ENCODE measurements at regions not wholly inside any gene's neighbourhood (a gene's known extent, or its start where the extent isn't known, plus 50 kb on each side); places are given as distances from the start of the nearest gene placed in this dataset.

GRCh38 chr4:163263606-163264005 is 68.8 kb downstream of the NPY1R start:
- H3K9me3 Mint-ChIP-seq = no peaks in the 10 kb centered on the region
- peak overlapping the region; percentile 12 for H3K27ac Mint-ChIP-seq
- H3K4me1 Mint-ChIP-seq = peaks cover 18% of the 10 kb centered on the region
- H3K27me3 Mint-ChIP-seq (ENCODE audit: low read depth, poor library complexity) = peaks cover 10% of the 10 kb centered on the region
- peak; percentile 17 for DNase-seq
- no peak for TF ChIP-seq CTCF (IDR thresholded peaks at IDR 0.05)
- H3K36me3 Mint-ChIP-seq (ENCODE audit: low read depth) = no peaks in the 10 kb centered on the region
- H3K4me3 Mint-ChIP-seq = no peak overlapping the region

- no peaks in the 10 kb centered on the region for H3K36me3 Mint-ChIP-seq (ENCODE audit: low read depth)
- peaks cover 10% of the 10 kb centered on the region for H3K27me3 Mint-ChIP-seq (ENCODE audit: low read depth, poor library complexity)
- H3K4me1 Mint-ChIP-seq = no peaks in the 10 kb centered on the region
- no peaks in the 10 kb centered on the region for H3K9me3 Mint-ChIP-seq
- no peak overlapping the region for H3K27ac Mint-ChIP-seq
- TF ChIP-seq CTCF (IDR thresholded peaks at IDR 0.05) = no peak
- H3K4me3 Mint-ChIP-seq = no peak overlapping the region
- DNase-seq = no peak
Measured at GRCh38 chr4:163256680-163257343, 75.6 kb downstream of the NPY1R start.

DNA sequence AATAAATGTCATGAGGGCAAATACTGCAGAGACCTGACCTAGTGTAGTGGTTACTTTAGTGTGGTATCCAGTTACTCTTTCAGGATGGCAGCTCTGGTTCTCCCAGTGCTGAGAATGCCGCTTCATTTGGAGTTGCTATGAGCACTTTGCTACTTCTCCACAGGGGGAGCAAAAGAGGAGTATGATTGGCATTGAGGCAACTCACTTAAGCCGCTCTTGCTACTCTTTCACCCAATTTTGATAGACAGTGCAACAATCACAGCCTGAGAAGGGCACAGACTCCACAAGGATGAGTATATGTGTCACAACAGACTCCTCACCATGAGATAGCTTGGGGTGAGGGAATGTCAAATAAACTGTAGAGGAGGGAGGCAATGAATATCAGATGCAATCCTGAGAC is 81.2 kb downstream of the NPY1R start:
- H3K27ac Mint-ChIP-seq = no peak overlapping the region
- no peak for DNase-seq
- peaks cover 5% of the 10 kb centered on the region for H3K27me3 Mint-ChIP-seq (ENCODE audit: low read depth, poor library complexity)
- H3K4me3 Mint-ChIP-seq = no peak overlapping the region
- H3K4me1 Mint-ChIP-seq = peaks cover 6% of the 10 kb centered on the region
- no peaks in the 10 kb centered on the region for H3K36me3 Mint-ChIP-seq (ENCODE audit: low read depth)
- peak; percentile 16 for TF ChIP-seq CTCF (IDR thresholded peaks at IDR 0.05)
- peaks cover 15% of the 10 kb centered on the region for H3K9me3 Mint-ChIP-seq

DNA sequence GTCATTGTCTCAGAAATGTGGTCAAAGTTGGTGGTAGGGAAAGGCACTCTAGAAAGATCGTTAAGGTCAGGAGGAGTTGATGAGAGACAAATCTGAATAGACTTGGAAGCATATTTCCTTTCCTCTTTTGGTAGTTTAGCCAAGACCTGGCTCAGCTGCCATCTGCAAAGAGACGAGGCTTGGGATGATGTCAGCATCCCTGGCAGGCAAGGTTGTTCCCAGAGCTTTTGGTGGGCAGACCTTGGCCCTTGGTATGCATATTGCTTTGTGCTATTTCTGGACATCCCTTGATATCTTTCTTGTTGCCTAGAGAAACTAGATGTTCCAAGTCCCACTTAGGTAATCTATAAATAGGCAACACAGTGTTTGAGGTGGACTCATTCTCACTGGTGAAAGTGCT is 82.4 kb upstream of the NAF1 start:
- H3K36me3 Mint-ChIP-seq (ENCODE audit: low read depth) = no peaks in the 10 kb centered on the region

DNA sequence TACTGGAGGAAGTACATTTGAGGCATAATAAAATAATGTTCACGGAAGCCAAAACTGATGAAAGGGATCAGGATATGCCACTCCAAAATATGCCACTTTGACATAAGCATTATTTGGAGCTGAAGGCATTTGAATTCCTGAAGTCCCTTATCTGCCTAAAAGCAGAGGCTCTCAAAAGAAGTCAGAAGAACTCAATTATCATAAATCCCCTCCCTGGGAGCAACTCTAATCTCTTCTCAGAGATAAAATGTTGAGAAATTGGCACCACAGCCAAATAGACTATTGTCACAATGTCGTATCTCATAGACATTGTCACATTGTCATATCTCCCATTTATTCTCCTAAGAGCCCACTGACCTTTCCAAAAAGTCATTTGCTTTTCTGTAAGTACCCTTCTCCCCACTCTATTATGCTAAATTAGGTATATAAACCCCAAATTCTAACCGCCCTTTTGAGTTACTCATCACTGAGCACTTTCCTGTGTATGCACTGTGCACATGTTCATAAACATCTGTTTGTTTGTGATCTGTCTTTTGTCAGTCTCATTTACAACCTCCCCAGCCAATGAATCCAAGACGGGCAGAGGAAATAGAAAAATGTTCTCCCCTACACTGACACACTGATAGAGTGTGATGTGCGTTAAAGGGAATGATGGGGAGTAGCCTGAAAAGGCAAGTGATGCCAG is 78.5 kb upstream of the NAF1 start:
- DNase-seq = no peak

More for the DNA sequence above, 82.4 kb upstream of the NAF1 start:
- peaks cover 21% of the 10 kb centered on the region for H3K4me1 Mint-ChIP-seq
- no peak overlapping the region for H3K4me3 Mint-ChIP-seq
- peaks cover 2% of the 10 kb centered on the region for H3K27me3 Mint-ChIP-seq (ENCODE audit: low read depth, poor library complexity)
- no peak for TF ChIP-seq CTCF (IDR thresholded peaks at IDR 0.05)
- no peak for DNase-seq
- no peak overlapping the region for H3K27ac Mint-ChIP-seq
- peaks cover 15% of the 10 kb centered on the region for H3K9me3 Mint-ChIP-seq

More for the DNA sequence above, 78.5 kb upstream of the NAF1 start:
- H3K36me3 Mint-ChIP-seq (ENCODE audit: low read depth) = no peaks in the 10 kb centered on the region
- peaks cover 2% of the 10 kb centered on the region for H3K27me3 Mint-ChIP-seq (ENCODE audit: low read depth, poor library complexity)
- H3K9me3 Mint-ChIP-seq = peaks cover 11% of the 10 kb centered on the region
- H3K4me1 Mint-ChIP-seq = peaks cover 31% of the 10 kb centered on the region
- peak overlapping the region; percentile 10 for H3K27ac Mint-ChIP-seq
- no peak for TF ChIP-seq CTCF (IDR thresholded peaks at IDR 0.05)
- H3K4me3 Mint-ChIP-seq = no peak overlapping the region

Data from nephron progenitor cell (in vitro differentiated cells).